ENCODE measurements at regions not wholly inside any gene's neighbourhood (a gene's known extent, or its start where the extent isn't known, plus 50 kb on each side); places are given as distances from the start of the nearest gene placed in this dataset.

DNA sequence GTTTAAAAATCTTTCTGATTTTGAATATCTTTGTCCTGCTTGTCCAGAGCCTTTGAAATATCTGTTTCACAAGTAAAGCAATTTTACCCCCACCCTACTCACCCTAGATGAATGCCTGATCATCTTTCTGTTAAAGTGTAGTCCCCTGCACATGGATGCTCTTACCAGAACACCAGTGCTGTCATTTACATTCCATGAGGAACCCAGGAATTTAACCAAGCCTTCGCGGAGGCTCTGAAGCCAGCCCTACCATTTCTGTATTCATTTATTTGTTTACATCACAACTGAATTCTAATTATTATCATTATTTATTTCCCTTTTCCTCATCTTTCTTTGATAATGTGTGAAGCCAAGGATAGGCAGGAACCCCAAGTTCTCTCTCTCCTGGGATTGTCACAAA is 167.8 kb upstream of the MYO3A start:
- no peak overlapping the region for H3K4me3 ChIP-seq (ENCODE audit: low read length in 3 of 3)
- H3K9ac ChIP-seq (ENCODE audit: low read length in 3 of 3), result no peak overlapping the region
- intact Hi-C loops (cut with DNase I), result no loop called here
- DNase-seq (no peak), FAIRE-seq (no peak)
- no peaks in the 10 kb centered on the region for H3K36me3 ChIP-seq (ENCODE audit: control insufficient read depth in 2 of 3, insufficient read depth in 3 of 3, low read length in 3 of 3)
- no peak overlapping the region for H3K27ac ChIP-seq (ENCODE audit: low read depth in 2 of 2, low read length in 2 of 2)
- TF ChIP-seq, protein P1, sequence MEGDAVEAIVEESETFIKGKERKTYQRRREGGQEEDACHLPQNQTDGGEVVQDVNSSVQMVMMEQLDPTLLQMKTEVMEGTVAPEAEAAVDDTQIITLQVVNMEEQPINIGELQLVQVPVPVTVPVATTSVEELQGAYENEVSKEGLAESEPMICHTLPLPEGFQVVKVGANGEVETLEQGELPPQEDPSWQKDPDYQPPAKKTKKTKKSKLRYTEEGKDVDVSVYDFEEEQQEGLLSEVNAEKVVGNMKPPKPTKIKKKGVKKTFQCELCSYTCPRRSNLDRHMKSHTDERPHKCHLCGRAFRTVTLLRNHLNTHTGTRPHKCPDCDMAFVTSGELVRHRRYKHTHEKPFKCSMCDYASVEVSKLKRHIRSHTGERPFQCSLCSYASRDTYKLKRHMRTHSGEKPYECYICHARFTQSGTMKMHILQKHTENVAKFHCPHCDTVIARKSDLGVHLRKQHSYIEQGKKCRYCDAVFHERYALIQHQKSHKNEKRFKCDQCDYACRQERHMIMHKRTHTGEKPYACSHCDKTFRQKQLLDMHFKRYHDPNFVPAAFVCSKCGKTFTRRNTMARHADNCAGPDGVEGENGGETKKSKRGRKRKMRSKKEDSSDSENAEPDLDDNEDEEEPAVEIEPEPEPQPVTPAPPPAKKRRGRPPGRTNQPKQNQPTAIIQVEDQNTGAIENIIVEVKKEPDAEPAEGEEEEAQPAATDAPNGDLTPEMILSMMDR (IDR thresholded peaks at IDR 0.05; ENCODE audit: borderline replicate concordance, extremely low read depth, insufficient read depth), result no peak
- no peaks in the 10 kb centered on the region for H3K9me3 ChIP-seq (ENCODE audit: control insufficient read depth in 2 of 3, insufficient read depth in 1 of 3, low read length in 3 of 3)
- H3K27me3 ChIP-seq (ENCODE audit: control insufficient read depth, insufficient read depth, low read length), result no peaks in the 10 kb centered on the region
- H3K4me1 ChIP-seq (ENCODE audit: control insufficient read depth in 2 of 3, insufficient read depth in 2 of 3, low read depth in 1 of 3, low read length in 3 of 3), result no peaks in the 10 kb centered on the region

GRCh38 chr10:25766687-25767221 is 167.3 kb upstream of the MYO3A start:
- TF ChIP-seq, protein P1 (IDR thresholded peaks at IDR 0.05; ENCODE audit: borderline replicate concordance, extremely low read depth, insufficient read depth), result no peak

GRCh38 chr10:25768167-25768566 is 165.9 kb upstream of the MYO3A start:
- Histone ChIP-seq H3K4me1 (ENCODE audit: control insufficient read depth in 2 of 3, insufficient read depth in 2 of 3, low read depth in 1 of 3, low read length in 3 of 3) (no peaks in the 10 kb centered on the region), H3K36me3 (ENCODE audit: control insufficient read depth in 2 of 3, insufficient read depth in 3 of 3, low read length in 3 of 3) (no peaks in the 10 kb centered on the region), H3K4me3 (ENCODE audit: low read length in 3 of 3) (no peak overlapping the region), H3K27me3 (ENCODE audit: control insufficient read depth, insufficient read depth, low read length) (no peaks in the 10 kb centered on the region), H3K9me3 (ENCODE audit: control insufficient read depth in 2 of 3, insufficient read depth in 1 of 3, low read length in 3 of 3) (no peaks in the 10 kb centered on the region), H3K27ac (ENCODE audit: low read depth in 2 of 2, low read length in 2 of 2) (no peak overlapping the region), H3K9ac (ENCODE audit: low read length in 3 of 3) (no peak overlapping the region)
- DNase-seq (no peak), FAIRE-seq (no peak)
- intact Hi-C loops (cut with DNase I), result no loop called here
- TF ChIP-seq, protein P1 (IDR thresholded peaks at IDR 0.05; ENCODE audit: borderline replicate concordance, extremely low read depth, insufficient read depth), result no peak

More at GRCh38 chr10:25766687-25767221, 167.3 kb upstream of the MYO3A start:
- no peaks in the 10 kb centered on the region for H3K36me3 ChIP-seq (ENCODE audit: control insufficient read depth in 2 of 3, insufficient read depth in 3 of 3, low read length in 3 of 3)
- intact Hi-C loops (cut with DNase I), result no loop called here
- no peak overlapping the region for H3K27ac ChIP-seq (ENCODE audit: low read depth in 2 of 2, low read length in 2 of 2)
- DNase-seq (peak in 2 of 5 donors; percentile 5 to 9), FAIRE-seq (no peak)
- H3K9me3 ChIP-seq (ENCODE audit: control insufficient read depth in 2 of 3, insufficient read depth in 1 of 3, low read length in 3 of 3), result no peaks in the 10 kb centered on the region
- no peak overlapping the region for H3K9ac ChIP-seq (ENCODE audit: low read length in 3 of 3)
- H3K4me3 ChIP-seq (ENCODE audit: low read length in 3 of 3), result no peak overlapping the region
- no peaks in the 10 kb centered on the region for H3K4me1 ChIP-seq (ENCODE audit: control insufficient read depth in 2 of 3, insufficient read depth in 2 of 3, low read depth in 1 of 3, low read length in 3 of 3)
- no peaks in the 10 kb centered on the region for H3K27me3 ChIP-seq (ENCODE audit: control insufficient read depth, insufficient read depth, low read length)

DNA sequence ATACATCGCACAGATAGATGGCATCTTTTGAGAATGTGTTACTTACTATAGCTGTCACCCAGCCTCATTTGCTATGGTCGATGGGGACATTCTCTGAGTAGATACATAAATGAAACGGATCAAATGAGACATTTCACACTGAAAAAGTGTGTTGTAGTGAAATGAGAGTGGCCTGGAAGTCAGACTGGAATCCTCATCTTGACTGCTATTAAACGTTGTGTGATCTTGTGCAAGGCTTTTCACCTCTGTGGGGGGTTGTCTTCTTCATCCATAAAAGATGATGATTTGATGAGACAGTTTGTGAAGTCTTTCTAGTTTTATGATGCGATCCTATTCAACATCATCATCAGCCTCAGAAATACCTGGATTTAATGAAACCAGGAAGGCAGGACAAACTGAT is 155.4 kb upstream of the MYO3A start:
- no peak for DNase-seq
- no peaks in the 10 kb centered on the region for H3K27me3 ChIP-seq (ENCODE audit: control insufficient read depth, insufficient read depth, low read length)
- H3K9ac ChIP-seq (ENCODE audit: low read length in 3 of 3), result no peak overlapping the region
- H3K9me3 ChIP-seq (ENCODE audit: control insufficient read depth in 2 of 3, insufficient read depth in 1 of 3, low read length in 3 of 3), result no peaks in the 10 kb centered on the region
- intact Hi-C loops (cut with DNase I), result no loop called here
- TF ChIP-seq, protein P1 (IDR thresholded peaks at IDR 0.05; ENCODE audit: borderline replicate concordance, extremely low read depth, insufficient read depth), result no peak
- no peak overlapping the region for H3K27ac ChIP-seq (ENCODE audit: low read depth in 2 of 2, low read length in 2 of 2)
- no peak for FAIRE-seq
- no peaks in the 10 kb centered on the region for H3K4me1 ChIP-seq (ENCODE audit: control insufficient read depth in 2 of 3, insufficient read depth in 2 of 3, low read depth in 1 of 3, low read length in 3 of 3)
- no peak overlapping the region for H3K4me3 ChIP-seq (ENCODE audit: low read length in 3 of 3)
- H3K36me3 ChIP-seq (ENCODE audit: control insufficient read depth in 2 of 3, insufficient read depth in 3 of 3, low read length in 3 of 3), result no peaks in the 10 kb centered on the region

Measured in kidney (tissue), 13 donors.